SHP77 (cell line): ENCODE measurements at regions not wholly inside any gene's neighbourhood (a gene's known extent, or its start where the extent isn't known, plus 50 kb on each side); places are given as distances from the start of the nearest gene placed in this dataset.

Experiments
- DNase-seq, 2 experiments: peaks; one replicate each; lab custom pipeline; 2025; lab: John Stamatoyannopoulos, UW

GRCh38 chr22:47230251-47230650 is 467.8 kb downstream of the TBC1D22A start:
- DNase-seq = no peak

- DNase-seq = no peak
Observed at GRCh38 chr22:47228767-47229166, 466.3 kb downstream of the TBC1D22A start.

- no peak for DNase-seq
Observed at GRCh38 chr22:47225931-47226633, 463.6 kb downstream of the TBC1D22A start.

GRCh38 chr22:47225080-47225930 is 462.9 kb downstream of the TBC1D22A start:
- DNase-seq = no peak
